Tongue (tissue), 1 donor: ENCODE measurements at regions not wholly inside any gene's neighbourhood (a gene's known extent, or its start where the extent isn't known, plus 50 kb on each side); places are given as distances from the start of the nearest gene placed in this dataset.
A peak's percentile ranks its signal among the peaks of the same experiment; 100 is the strongest.

Experiments used
- DNase-seq: peaks from one replicate; pipeline ENCODE4 v3.0.0-alpha.2; 2015

GRCh38 chr2:234764372-234764771 is 187.4 kb upstream of the SH3BP4 start:
- no peak for DNase-seq

GRCh38 chr2:234763002-234763873 is 188.6 kb upstream of the SH3BP4 start:
- peak; percentile 78 for DNase-seq

GRCh38 chr2:234761910-234762309 is 189.9 kb upstream of the SH3BP4 start:
- no peak for DNase-seq

GRCh38 chr2:234754126-234754525 is 197.7 kb upstream of the SH3BP4 start:
- DNase-seq, result no peak

- no peak for DNase-seq
Measured at GRCh38 chr2:234753701-234754100, 198.1 kb upstream of the SH3BP4 start.

- DNase-seq, result no peak
Measured at GRCh38 chr2:234752966-234753365, 198.9 kb upstream of the SH3BP4 start.

- no peak for DNase-seq
Measured at GRCh38 chr2:234751275-234751973, 200.4 kb upstream of the SH3BP4 start.

- DNase-seq, result no peak
Measured at GRCh38 chr2:234747833-234748559, 203.8 kb upstream of the SH3BP4 start.

- DNase-seq, result no peak
Measured at GRCh38 chr2:234747032-234747431, 204.8 kb upstream of the SH3BP4 start.

GRCh38 chr2:234745347-234745746 is 206.5 kb upstream of the SH3BP4 start:
- no peak for DNase-seq

GRCh38 chr2:234741976-234742375 is 209.8 kb upstream of the SH3BP4 start:
- DNase-seq, result no peak

GRCh38 chr2:234739061-234739460 is 212.8 kb upstream of the SH3BP4 start:
- no peak for DNase-seq

- DNase-seq, result no peak
Measured at GRCh38 chr2:234735829-234736228, 216.0 kb upstream of the SH3BP4 start.

- no peak for DNase-seq
Measured at GRCh38 chr2:234733795-234734600, 217.8 kb upstream of the SH3BP4 start.

- DNase-seq, result no peak
Measured at GRCh38 chr2:234733093-234733489, 218.7 kb upstream of the SH3BP4 start.

- no peak for DNase-seq
Measured at GRCh38 chr2:234732404-234733092, 219.3 kb upstream of the SH3BP4 start.

- DNase-seq, result no peak
Measured at GRCh38 chr2:234731236-234731635, 220.6 kb upstream of the SH3BP4 start.

- DNase-seq, result no peak
Measured at GRCh38 chr2:234730066-234730640, 221.7 kb upstream of the SH3BP4 start.

- no peak for DNase-seq
Measured at GRCh38 chr2:234725528-234726264, 226.1 kb upstream of the SH3BP4 start.

GRCh38 chr2:234724850-234725249 is 227.0 kb upstream of the SH3BP4 start:
- no peak for DNase-seq
